ENCODE measurements at regions not wholly inside any gene's neighbourhood (a gene's known extent, or its start where the extent isn't known, plus 50 kb on each side); places are given as distances from the start of the nearest gene placed in this dataset.

DNA sequence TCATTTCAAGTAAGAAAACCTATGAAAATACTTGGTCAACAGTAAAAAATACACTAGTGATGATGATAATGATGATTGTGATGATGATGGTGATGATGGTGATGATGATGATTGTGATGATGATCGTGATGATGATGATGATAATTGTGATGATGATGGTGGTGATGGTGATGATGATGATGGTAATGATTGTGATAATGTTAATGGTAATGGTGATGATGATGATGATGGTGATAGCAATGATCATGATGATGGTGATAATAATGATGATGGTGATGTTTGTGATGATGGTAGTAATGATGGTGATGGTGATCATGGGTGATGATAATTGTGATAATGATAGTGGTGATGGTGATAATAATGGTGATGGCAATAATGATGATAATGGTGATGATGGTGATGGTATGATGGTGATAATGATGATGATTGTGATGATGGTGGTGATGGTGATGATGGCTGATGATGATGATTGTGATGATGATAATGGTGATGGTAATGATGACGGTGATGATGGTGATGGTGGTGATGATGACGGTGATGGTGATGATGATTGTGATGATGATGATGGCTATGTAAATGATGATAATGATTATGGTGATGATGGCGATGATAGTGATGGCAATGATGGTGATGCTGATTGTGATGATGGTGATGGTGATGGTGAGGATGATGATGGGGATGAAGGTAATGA is 62.1 kb downstream of the VCX3A start:
- DNase-seq (ENCODE audit: insufficient read length, low spot score) (no peak), FAIRE-seq (no peak)

DNA sequence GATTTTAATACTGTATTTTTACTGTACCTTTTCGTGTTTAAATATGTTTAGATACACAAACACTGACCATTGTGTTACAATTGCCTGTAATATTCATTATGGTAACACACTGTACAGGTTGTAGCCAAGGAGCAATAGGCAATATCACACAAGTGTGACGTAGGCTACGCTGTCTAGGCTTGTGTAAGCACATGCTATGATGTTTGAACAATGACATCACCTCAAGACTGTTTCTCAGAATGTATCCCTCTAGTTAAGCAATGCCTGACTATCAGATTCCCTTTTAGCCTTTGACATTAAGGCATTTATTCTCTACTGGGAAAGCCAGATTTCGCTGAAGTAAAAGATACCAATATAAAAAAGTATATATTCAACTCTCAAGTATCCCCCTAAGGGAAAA is 66.2 kb downstream of the VCX3A start:
- FAIRE-seq (peak; percentile 33), DNase-seq (ENCODE audit: insufficient read length, low spot score) (no peak)

DNA sequence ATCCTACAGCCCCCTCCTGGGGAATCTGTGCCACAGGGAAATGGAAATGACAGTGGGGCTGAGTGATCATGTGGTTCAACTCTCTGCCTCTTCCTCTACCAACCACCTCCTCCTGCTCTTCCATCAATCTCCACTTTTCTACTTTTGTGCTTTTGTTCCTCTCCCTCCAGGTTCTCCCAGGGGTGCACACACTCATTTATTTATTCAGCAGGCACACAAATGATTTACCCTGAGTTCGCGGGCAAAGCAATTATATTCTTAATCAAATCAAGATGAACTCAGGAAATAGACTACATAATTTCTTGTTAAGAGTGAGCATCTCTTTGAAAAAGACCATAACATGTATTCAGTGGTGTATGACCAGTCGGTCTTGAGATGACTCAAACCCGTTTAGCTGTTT is 69.2 kb downstream of the VCX3A start:
- DNase-seq (ENCODE audit: insufficient read length, low spot score) = no peak
- FAIRE-seq = no peak

DNA sequence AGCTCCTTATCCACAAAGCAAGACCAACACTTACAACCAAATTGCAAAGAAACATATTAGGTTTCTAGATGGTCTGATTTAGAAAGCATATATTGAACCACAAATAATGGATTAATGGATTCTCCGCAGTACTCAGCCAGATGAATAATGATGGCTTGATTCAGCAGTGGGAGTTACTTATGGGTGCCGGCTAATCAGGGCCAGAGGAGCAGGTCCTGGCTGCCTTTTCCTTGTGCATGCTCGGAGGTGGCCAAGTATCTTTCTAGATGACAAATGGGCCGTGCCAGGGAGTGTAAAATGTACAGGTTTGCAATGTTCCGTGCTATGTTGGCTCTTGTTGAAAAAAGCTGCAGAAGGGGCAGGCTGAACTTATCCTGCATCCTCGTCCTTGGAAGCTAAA is 70.2 kb downstream of the VCX3A start:
- FAIRE-seq (no peak), DNase-seq (ENCODE audit: insufficient read length, low spot score) (no peak)

DNA sequence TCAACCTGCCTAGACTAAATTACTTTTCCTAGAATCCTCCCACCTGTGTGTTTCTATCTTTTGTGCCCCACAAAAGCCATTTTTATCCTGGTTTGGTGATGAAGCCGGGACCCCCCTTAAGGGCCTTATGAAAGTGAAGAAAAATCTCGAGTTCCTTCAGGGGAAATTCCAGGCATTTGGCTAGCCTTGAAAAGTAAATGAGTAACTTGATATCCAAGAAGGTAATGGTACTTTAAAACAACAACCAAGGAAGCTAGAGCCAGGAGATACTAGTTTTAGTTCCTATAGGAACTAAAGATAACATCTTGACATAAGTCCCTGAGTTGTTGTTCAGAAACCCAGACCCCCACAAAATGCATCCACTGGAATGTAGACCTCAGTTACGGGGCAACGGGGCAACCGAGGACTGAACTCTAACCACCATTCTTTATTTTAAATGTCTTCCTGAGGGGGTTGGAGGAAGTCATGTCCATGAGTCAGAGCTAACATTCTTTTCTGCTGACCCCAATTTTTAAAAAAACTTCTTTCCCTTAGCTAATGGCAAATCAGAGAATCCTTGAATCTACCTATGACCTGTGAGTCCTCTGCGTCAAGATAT is 73.9 kb downstream of the VCX3A start:
- FAIRE-seq = no peak
- no peak for DNase-seq (ENCODE audit: insufficient read length, low spot score)

DNA sequence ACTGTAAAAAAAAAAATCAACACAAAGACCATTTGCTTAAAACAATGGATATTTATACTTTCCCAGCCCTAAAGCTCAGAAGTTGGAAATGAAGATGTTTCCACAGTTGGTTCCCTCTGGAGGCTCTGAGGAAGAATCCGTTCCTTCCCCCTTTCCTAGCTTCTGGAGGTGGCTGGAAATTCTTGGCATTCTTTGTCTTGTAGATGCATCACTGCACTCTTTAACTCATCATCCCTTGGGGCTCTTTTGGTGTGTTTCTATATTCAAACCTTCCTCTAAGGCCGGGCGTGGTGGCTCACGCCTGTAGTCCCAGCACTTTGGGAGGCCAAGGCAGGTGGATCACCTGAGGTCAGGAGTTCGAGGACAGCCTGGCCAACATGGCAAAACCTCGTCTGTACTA is 78.7 kb downstream of the VCX3A start:
- DNase-seq (ENCODE audit: insufficient read length, low spot score) = no peak
- no peak for FAIRE-seq

DNA sequence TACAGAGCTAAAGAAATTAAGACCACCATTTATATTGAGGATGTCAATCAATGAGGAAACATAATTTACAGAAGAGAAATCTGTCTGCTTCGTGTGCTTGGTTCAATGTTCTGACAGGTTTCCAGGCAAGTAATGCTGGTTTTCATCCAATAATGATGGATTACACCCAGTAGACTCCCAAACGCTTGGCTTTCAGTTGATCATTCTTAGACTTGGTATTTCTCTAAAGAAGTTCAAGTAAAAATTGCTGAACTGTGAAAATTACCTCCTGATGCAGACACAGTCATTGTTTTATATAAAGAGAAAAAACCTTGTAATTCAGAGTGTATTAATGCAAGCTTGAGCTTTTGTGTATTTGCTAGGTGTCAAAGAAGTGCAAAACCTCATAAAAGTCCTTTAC is 85.0 kb downstream of the VCX3A start:
- FAIRE-seq (no peak), DNase-seq (ENCODE audit: insufficient read length, low spot score) (no peak)

DNA sequence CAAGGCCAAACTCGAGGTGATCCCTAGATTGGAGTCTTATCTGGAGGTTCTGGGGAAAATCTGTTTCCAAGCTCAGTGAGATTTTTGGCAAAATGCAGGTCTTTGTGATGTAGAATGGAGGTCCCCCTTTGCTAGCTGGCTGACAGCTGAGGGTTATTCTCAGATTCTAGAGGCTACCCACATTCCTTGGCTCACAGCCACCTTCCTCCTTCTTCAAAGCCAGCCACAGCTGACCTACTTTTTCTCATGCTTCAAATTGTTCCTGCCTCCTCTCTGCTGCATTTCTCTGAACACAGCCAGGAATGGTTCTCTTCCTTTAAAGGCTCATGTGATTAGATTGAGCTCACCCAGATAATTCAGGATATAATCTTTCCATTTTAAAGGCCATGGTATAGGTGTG is 86.9 kb downstream of the VCX3A start:
- FAIRE-seq (no peak), DNase-seq (ENCODE audit: insufficient read length, low spot score) (no peak)

DNA sequence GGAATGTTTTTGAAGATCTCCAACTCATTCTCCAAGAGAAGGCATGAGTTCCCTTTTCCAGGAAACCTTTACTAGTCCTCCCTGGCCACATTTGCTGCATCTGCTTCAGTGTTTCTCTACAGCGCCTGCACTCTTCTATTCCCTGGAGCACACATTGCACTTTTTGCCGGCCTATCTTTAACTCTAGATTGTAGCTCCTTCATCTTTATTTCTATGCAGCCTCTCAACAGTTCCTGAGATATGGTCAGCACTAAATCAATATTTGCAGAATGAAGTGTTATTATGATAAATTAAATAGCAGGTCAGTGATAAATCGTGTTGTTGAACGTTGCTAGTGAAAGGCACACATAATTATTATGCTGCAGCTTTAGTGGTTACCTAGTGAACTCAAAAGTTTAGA is 88.3 kb downstream of the VCX3A start:
- DNase-seq (ENCODE audit: insufficient read length, low spot score) = no peak
- no peak for FAIRE-seq

DNA sequence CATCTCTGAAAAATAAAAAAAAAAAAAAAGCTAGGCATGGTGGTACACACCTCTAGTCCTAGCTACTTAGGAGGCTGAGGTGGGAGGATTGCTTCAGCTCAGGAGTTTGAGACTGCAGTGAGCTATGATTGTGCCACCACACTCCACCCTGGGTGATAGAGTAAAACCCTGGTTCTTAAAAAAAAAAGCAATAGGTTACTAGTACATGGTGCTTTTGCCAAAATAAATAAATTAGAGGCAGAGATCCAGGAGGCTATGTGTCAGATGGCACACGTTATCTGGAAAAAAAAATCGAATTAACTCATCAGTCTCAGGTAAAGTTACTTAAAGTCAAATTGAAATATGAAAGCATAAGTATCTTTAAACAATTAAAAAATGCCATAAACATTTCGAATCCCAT is 94.3 kb downstream of the VCX3A start:
- DNase-seq (ENCODE audit: insufficient read length, low spot score) (no peak), FAIRE-seq (no peak)

DNA sequence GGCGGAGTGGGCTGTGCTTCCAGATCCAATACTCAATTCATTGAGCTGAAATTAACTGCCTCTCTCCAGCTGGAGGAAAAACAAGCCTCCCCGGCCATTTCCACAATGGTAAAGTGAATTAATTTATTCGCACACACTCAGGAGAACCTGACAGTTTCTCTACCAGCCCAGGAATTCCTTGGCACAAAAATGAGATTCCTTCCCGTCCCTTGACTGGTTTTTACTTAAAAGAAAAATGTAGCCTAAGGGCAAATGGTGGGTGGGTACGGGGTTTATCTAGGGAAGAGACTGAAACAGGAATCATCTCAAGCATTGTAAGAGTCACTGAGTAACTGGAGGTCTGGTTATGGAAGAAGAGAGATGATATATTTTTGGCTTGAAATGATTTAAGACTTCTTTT is 102.7 kb downstream of the VCX3A start:
- DNase-seq (ENCODE audit: insufficient read length, low spot score) (no peak), FAIRE-seq (no peak)

DNA sequence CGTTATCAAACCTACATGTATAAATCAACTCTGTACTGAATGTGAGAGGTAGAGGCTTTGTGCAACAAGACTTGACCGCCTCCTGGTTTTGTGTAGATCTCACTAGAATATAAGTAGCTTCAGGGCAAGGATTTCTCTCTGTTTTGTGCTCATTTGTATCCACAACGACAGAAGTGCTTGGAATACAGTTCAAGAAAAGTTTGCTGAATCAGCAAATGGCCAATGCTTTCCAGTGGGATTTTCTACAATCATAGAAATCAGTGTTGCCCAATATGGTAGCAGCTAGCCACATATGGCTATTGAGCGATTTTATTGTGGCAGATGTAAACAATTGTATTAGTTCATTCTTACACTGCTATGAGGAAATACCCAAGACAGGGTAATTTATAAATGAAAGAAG is 127.4 kb downstream of the VCX3A start:
- DNase-seq (ENCODE audit: insufficient read length, low spot score) (no peak), FAIRE-seq (no peak)

DNA sequence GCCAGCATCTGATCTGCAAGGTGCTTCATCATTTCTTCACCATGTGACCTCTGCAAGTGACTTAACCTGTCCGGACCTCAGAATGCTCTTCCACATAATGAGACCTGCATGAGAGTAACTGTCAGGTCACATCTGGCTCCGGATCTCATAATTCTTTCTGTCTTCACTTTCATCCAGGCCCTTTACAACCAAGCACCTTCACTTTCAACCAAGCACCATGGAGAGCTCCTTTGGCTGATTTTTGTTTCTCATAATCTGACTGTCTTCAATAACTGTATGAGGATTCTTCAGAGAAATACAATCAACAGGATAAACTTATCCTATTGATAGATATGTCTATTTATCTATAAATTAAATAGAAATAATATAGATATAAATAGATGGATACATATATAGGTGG is 148.1 kb downstream of the VCX3A start:
- FAIRE-seq (no peak), DNase-seq (ENCODE audit: insufficient read length, low spot score) (no peak)

DNA sequence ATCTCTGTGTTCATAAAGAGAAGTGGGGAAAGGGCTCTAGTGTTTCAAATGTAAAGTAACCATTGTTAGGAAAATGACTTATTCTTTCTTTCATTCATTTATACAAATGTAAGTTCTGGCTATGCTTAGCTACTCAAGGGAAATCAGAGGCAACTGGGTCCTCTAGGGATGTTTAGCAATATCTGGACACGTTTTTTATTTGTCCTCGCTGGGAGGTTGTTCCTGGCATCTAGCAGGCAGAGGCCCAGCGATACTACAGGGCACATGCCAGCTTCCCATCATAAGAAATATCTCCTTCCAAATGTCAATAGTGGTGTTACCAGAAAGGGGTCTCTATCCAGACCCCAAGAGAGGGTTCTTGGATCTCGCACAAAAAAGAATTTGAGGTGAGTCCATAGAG is 150.0 kb downstream of the VCX3A start:
- FAIRE-seq (no peak), DNase-seq (ENCODE audit: insufficient read length, low spot score) (no peak)

DNA sequence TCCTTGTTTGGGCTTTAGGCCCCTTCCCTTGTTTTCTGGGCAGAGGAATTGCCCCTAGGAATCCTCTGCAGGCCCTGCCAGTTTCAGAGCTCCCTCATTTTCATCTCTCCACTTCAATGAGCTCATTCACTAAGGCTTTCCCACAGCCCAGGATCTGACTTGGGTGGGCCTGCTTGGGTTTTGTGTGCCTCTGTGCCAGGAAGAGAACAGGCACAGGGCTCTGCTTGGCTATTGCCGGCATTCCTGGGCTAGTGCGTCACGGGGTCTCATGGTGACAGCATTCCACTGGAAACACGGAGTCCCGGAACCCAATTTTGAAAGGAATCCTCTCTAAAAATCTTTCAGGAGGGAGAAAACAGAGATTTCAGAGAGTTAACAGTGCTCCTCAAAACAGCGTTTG is 150.5 kb downstream of the VCX3A start:
- FAIRE-seq = no peak
- DNase-seq (ENCODE audit: insufficient read length, low spot score) = no peak

DNA sequence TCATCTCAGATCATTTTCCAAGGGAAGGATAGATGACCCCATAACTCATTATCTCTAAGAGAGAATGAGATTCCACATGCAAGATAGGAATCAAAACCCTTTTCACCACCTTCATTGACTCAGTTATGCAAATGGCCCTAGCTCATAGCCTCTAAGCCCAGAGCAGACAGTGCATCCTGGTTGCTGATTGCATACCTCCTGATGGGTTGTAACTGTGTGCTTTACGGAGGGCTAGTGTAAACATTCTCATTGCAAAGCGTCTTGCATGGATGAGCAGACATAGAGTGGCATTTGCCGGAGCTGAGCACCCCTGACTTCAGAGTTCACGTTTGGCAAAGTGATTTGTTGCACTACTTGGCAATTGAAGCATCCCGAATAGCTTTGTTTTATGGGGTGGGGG is 151.0 kb downstream of the VCX3A start:
- FAIRE-seq = no peak
- DNase-seq (ENCODE audit: insufficient read length, low spot score) = no peak

DNA sequence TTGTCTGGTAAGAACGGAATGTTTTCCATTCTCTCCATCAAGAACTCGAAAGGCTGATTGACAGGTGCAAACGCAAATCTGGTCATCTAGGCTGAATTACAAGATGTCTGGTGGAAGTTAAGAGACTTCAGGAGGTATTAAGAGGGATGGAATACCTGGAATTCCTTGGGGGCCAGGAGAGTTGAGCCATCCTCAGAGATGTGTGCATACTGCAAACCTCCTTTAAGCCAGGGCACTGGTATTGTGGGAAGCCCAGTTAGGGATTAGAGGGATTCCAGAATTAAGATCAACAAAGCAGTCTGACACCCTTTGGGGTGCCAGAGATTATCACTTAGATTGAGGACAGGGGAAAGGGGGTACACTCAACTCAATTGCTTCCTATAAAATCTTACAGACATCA is 151.4 kb downstream of the VCX3A start:
- FAIRE-seq (no peak), DNase-seq (ENCODE audit: insufficient read length, low spot score) (no peak)

DNA sequence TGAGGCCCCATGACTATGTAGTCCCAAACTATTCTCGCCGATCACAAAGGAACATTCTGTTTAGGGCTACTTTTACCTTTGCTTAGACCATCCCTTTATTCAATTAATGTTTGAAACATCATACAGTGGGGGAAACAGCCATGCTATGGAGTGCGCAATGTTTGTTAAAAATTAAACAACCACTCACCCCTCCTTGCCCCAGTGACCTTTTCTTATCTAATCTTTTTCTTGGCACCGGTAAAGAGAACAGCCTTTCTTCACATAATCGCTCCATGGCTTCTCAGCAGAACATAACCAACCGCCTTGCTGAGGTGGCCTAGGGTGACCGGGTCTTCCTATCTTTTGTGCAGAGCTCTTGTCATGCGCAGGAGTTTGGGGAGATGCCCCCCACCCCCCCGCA is 152.6 kb downstream of the VCX3A start:
- FAIRE-seq (no peak), DNase-seq (ENCODE audit: insufficient read length, low spot score) (no peak)

DNA sequence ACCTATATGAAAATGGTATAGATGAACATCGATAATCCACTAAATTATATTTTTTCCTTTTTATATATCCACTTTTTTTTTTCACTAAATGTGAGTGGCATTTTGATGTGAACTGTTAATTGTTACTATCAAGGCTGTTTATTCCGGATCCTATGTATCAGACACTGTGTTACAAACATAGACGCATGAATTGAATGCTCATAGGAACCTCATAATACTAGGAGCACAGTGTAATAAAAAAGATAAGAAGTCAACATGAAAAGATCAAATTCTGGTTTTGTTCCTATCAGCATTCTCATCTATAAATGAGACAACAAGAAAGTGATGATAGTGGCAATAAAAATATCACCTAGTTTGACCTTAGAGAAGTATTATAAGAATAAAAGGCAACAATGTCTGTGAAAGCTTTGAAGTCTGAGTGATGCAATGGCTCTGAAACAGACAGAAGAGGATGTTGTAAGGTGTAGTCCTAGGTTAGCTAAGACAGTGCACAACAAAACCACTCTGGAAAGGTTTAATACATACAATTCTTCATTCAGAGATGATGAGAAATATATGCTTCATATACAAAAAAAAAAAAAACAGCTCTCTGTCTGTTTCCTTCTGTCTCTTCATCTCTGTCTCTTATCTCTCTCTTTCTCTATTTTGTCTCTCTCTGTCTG is 148.6 kb upstream of the NLGN4X start:
- no peak for FAIRE-seq
- DNase-seq (ENCODE audit: insufficient read length, low spot score) = no peak

DNA sequence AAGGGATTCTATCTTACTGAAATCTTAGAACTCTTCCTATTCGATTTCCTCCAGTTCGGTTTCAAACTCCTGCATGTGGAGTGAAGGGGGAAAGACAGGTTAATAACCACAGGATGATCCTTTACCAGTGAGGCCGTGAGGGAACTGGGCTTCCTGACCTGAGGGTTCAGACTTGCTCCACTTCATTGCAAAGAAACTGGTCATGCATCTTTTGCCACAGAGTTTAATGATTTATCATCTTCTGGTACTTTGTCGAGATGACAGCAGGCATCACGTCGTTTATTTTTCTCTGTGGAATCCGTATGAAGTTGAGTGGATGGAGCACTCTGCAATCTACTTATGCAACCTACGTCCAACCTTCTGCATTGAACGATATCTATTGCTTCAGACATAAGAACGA is 145.9 kb upstream of the NLGN4X start:
- DNase-seq (ENCODE audit: insufficient read length, low spot score) = no peak
- no peak for FAIRE-seq

DNA sequence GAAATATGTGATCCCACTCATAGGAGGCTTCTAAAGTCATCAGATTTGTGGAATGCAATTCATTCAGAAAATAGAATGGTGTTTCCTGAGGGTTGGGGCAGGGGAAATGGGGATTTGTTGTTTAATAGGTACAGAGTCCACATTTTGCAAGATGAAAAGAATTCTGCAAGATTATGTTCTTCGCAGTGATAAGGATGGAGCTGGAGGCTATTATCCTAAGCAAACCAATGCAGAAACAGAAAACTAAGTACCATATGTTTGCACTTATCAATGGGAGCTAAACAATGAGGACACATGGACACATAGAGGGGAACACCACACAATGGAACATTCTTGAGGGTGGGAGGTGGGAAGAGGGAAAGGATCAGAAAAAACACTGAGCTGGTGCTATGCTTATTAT is 144.3 kb upstream of the NLGN4X start:
- FAIRE-seq = no peak
- no peak for DNase-seq (ENCODE audit: insufficient read length, low spot score)

DNA sequence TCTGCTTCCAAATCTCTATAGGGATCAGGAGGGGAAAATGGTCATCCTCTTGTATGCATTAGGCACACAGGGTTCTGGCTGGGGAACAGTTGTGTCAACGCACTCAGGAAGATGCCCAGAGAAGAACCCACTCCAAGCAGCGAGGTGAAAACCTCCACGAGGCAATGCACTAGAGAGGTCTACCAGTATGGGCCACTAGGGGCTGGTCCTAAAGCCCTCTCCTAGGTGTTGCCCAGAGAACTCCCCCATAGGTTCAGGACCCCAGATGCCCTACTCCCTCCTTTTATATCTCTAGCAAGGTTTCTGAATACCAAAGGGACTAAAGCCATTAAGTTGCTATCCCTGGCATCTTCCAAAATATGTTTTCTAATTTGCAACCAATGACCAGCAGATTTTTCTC is 142.7 kb upstream of the NLGN4X start:
- DNase-seq (ENCODE audit: insufficient read length, low spot score) (no peak), FAIRE-seq (no peak)

DNA sequence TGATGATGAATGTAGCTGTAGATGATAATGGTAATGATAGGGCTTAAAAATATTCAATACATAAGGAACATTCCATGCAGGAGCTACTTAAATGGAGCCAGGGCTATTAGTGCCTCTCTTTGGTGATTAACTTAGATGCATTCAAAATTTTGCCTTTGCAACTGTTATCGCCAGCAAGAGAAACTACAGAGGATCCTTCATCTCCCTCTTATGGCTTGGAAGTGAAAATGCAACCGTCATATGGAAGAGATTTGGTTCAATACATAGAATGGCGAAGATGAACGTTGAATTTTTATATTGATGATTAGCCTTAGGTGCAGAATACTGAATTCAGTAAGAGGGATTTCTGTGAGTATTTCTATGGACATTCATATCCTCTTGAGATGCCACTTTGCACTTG is 134.5 kb upstream of the NLGN4X start:
- peak; percentile 23 for FAIRE-seq

More for the DNA sequence above, 134.5 kb upstream of the NLGN4X start:
- no peak for DNase-seq (ENCODE audit: insufficient read length, low spot score)
